ENCODE measurements at regions not wholly inside any gene's neighbourhood (a gene's known extent, or its start where the extent isn't known, plus 50 kb on each side); places are given as distances from the start of the nearest gene placed in this dataset.

DNA sequence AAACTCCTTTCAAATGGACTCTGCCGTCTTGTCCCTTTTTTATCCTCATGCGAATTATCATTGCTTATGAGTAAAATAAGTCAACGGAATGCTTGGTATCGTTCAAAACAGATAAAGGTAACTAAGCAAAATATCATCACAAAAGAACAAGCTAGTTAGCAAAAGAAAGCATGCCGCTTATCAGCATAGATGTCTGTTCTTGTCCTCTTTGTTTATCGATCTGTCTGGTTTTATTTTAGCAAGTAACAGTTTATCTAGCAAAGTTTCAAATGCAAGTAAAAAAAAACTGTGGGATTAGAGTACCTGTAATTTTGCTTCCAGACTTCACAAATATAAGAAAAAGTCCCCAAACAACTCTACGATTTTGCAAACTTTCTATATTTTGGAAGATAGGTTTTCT lies 561.5 kb downstream of the USP25 start:
- Histone ChIP-seq H3K27me3 (no peaks in the 10 kb centered on the region), H3K27ac (no peak overlapping the region), H3K9me3 (no peaks in the 10 kb centered on the region), H3K36me3 (no peaks in the 10 kb centered on the region), H3K4me3 (replicated peaks in 1 of 3) (no peak overlapping the region), H3K4me1 (peaks cover 13 to 24% of the 10 kb centered on the region in 2 donors)
- TF ChIP-seq, protein P1, sequence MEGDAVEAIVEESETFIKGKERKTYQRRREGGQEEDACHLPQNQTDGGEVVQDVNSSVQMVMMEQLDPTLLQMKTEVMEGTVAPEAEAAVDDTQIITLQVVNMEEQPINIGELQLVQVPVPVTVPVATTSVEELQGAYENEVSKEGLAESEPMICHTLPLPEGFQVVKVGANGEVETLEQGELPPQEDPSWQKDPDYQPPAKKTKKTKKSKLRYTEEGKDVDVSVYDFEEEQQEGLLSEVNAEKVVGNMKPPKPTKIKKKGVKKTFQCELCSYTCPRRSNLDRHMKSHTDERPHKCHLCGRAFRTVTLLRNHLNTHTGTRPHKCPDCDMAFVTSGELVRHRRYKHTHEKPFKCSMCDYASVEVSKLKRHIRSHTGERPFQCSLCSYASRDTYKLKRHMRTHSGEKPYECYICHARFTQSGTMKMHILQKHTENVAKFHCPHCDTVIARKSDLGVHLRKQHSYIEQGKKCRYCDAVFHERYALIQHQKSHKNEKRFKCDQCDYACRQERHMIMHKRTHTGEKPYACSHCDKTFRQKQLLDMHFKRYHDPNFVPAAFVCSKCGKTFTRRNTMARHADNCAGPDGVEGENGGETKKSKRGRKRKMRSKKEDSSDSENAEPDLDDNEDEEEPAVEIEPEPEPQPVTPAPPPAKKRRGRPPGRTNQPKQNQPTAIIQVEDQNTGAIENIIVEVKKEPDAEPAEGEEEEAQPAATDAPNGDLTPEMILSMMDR (IDR thresholded peaks at IDR 0.05): no peak
- TF ChIP-seq POLR2A (IDR thresholded peaks at IDR 0.05): no peak
- WGBS, 2 donors: 82 to 83% methylated on average over 7 of the region's 7 CpGs
- no peak for DNase-seq
- intact Hi-C loops (cut with DNase I): no loop called here

DNA sequence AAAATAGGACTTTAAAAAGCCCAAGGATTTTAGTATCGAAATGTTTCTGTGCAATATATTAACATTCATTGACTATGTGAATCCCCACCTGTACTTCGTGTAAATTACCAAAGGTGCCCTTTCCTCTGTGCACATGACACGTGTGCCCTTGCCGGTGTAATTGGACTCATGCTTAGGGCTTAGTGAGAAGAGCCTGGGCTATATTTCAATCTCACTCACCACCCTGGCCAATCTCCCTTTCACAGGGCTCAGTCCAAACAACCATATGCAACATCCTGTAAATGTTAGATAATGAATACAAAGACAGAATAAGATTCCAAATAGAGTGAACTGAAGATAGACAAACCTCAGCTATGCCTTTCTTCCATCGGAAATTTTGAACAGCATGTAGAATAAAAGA lies 564.3 kb downstream of the USP25 start:
- H3K36me3 ChIP-seq: no peaks in the 10 kb centered on the region
- no peak overlapping the region for H3K27ac ChIP-seq
- H3K4me1 ChIP-seq: peaks cover 0 to 9% of the 10 kb centered on the region in 2 donors
- intact Hi-C loops (cut with DNase I): no loop called here
- 94 to 96% methylated on average over 5 of the region's 5 CpGs for WGBS, 2 donors
- H3K9me3 ChIP-seq: no peaks in the 10 kb centered on the region
- H3K4me3 ChIP-seq (replicated peaks in 1 of 3): no peak overlapping the region
- TF ChIP-seq, protein P1 (IDR thresholded peaks at IDR 0.05): no peak
- no peak for TF ChIP-seq POLR2A (IDR thresholded peaks at IDR 0.05)
- DNase-seq: no peak
- H3K27me3 ChIP-seq: no peaks in the 10 kb centered on the region

DNA sequence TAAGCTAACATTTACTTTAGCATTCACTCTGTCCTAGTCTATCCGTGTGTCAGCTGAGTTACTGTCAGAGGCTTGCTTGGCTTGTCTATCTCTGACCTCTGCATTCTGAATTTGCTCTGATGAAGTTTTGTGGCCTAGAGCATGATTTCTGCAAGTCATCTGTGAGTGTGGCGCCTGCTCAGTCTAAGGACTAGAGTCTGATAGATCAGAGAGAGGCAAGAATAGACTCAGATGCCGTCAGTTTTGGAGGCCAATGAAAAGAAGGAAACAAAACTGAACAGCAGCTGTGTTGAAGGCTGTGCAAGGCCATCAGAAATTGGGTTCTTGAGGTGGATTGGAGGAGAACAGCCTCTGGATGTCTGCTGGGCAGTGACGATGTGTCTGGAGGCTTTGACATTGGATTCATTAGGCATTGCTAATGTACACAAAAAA lies 573.1 kb downstream of the USP25 start:
- H3K9me3 ChIP-seq: no peaks in the 10 kb centered on the region
- peak overlapping the region in 2 of 3 donors; percentile 19 to 51 for H3K27ac ChIP-seq
- no peaks in the 10 kb centered on the region for H3K36me3 ChIP-seq
- intact Hi-C loops (cut with DNase I): no loop called here
- 67 to 69% methylated on average over 4 of the region's 4 CpGs for WGBS, 2 donors
- no peaks in the 10 kb centered on the region for H3K27me3 ChIP-seq
- H3K4me1 ChIP-seq: peaks cover 5 to 8% of the 10 kb centered on the region in 2 donors
- H3K4me3 ChIP-seq (replicated peaks in 1 of 3): no peak overlapping the region
- peak; percentile 14 to 20 for DNase-seq
- TF ChIP-seq POLR2A (IDR thresholded peaks at IDR 0.05): peak in 1 of 2 donors; percentile 27
- TF ChIP-seq, protein P1 (IDR thresholded peaks at IDR 0.05): no peak

DNA sequence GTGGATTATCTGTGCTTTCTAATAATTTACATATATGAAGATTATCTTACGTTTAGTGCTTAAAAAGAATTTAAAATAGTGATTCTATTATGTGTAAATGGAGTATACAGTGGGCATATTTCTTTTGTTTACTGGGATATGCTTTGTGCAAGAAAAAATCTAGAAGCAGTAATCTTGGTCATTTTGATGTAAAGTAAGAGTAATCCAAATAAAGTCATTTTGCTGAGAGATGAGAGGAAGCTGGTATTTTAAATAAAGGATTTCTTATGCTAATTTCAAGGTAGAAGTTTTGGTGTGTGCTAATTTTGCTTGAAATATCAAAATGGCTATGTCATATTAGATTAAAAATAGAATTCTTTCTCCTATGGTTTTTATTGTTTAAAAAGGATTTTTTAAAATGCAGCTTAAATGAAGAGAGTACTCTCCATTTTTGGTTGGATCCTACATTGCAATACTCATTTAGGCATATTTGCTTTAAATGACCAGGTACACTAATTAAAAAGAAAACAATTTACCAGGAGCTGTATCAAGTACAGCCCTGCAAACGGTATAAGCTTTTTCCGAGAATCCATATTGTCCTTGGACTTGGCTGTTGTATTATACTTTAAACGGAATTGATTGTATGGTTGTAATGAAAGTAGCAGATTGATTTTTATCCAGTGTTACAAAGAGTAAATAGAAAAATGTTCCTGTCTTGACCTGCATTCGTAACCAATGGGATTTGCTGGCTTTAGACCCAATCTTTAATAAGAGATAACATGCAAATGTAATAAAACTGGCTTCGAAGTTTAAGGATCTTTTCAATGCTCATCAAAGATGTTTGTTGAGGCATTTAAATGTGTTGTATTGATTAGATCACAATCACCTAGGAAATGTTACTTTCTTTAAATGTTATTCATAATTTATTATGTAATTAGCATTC lies 574.7 kb downstream of the USP25 start:
- Histone ChIP-seq H3K27me3 (no peaks in the 10 kb centered on the region), H3K36me3 (no peaks in the 10 kb centered on the region), H3K9me3 (no peaks in the 10 kb centered on the region), H3K4me3 (replicated peaks in 1 of 3) (no peak overlapping the region), H3K4me1 (peaks cover 5 to 8% of the 10 kb centered on the region in 2 donors), H3K27ac (peak overlapping the region in 1 of 3 donors; percentile 1)
- no peak for TF ChIP-seq POLR2A (IDR thresholded peaks at IDR 0.05)
- TF ChIP-seq, protein P1 (IDR thresholded peaks at IDR 0.05): no peak
- intact Hi-C loops (cut with DNase I): no loop called here
- DNase-seq: no peak
- 89 to 91% methylated on average over 6 of the region's 6 CpGs for WGBS, 2 donors

DNA sequence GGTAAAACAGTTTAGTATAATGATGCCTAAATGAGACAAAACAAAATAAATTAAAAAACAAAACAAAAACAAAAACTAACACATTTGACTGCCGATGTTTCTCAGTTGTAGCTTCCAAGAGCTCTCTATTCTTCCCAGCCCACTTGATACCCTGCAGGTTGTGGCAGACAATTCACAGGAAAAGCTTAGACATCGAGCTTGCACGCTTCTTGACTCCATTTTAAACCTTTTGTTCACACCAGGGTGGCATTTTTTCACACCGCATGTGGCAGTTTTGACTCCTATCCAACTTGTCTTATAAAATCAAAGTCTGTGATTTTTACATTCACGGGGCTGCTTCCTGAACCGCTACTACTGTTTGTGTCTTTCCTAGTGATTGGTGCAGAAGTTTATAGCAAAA lies 575.9 kb downstream of the USP25 start:
- no peaks in the 10 kb centered on the region for H3K27me3 ChIP-seq
- no peak overlapping the region for H3K4me3 ChIP-seq (replicated peaks in 1 of 3)
- H3K4me1 ChIP-seq: peaks cover 5 to 8% of the 10 kb centered on the region in 2 donors
- 67% methylated on average over 6 of the region's 6 CpGs for WGBS, 2 donors
- intact Hi-C loops (cut with DNase I): no loop called here
- no peaks in the 10 kb centered on the region for H3K9me3 ChIP-seq
- H3K36me3 ChIP-seq: no peaks in the 10 kb centered on the region
- no peak for TF ChIP-seq POLR2A (IDR thresholded peaks at IDR 0.05)
- TF ChIP-seq, protein P1 (IDR thresholded peaks at IDR 0.05): no peak
- peak overlapping the region; percentile 3 to 16 (median 6) for H3K27ac ChIP-seq
- DNase-seq: no peak
